Ectodermal cell (in vitro differentiated cells): ENCODE measurements at regions not wholly inside any gene's neighbourhood (a gene's known extent, or its start where the extent isn't known, plus 50 kb on each side); places are given as distances from the start of the nearest gene placed in this dataset.

Experiments
- H3K27ac ChIP-seq: 2 replicates; pipeline ENCODE4 v1.7.0; 2013; ENCODE audit warnings: mild to moderate bottlenecking, low read depth, low read length; ENCODE audit not compliant: insufficient read depth, poor library complexity, severe bottlenecking
- H3K27me3 ChIP-seq: 2 replicates; pipeline ENCODE4 v1.7.0; 2013; ENCODE audit warnings: mild to moderate bottlenecking, low read length; ENCODE audit not compliant: insufficient read depth, control insufficient read depth, poor library complexity, severe bottlenecking
- H3K36me3 ChIP-seq: one replicate; pipeline ENCODE4 v1.7.0; 2013; ENCODE audit warnings: low read length; ENCODE audit not compliant: control insufficient read depth, insufficient read depth
- H3K4me1 ChIP-seq: one replicate; pipeline ENCODE4 v1.7.0; 2013; ENCODE audit warnings: low read length; ENCODE audit not compliant: control insufficient read depth, insufficient read depth
- H3K4me3 ChIP-seq: 2 replicates; pipeline ENCODE4 v1.7.0; 2013; ENCODE audit warnings: low read depth, low read length, control low read depth; ENCODE audit not compliant: insufficient read depth
- H3K9me3 ChIP-seq: 2 replicates; pipeline ENCODE4 v1.7.0; 2013; ENCODE audit warnings: mild to moderate bottlenecking, low read length, moderate library complexity; ENCODE audit not compliant: control insufficient read depth
- WGBS, 2 experiments: methylation state at CpG; one replicate each; pipeline ENCODE4 v1.1.7; 2013; ENCODE audit warnings: missing lambda C conversion rate in 2 of 2; 5-methylcytosine and 5-hydroxymethylcytosine counted together

DNA sequence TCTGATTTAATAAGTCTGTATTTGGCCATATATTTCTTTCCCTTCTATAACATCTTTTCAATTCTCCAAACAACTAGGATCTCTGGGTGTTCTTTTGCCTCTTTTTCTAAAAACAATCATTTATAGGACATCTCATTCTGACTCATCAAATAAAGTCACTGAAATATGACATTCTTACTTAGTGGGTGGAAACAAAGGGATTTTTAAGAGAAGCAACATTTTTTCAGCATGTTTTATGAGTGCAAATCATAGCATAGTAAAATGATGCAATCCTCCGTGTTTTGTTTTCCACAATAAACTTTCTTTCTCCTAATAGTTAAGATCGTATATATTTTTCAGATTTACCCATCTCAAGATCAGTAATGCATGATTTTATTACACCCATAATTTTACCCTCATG, 179.8 kb downstream of the SPCS3 start:
- Histone ChIP-seq H3K27ac (no peak overlapping the region), H3K9me3 (no peaks in the 10 kb centered on the region), H3K4me3 (no peak overlapping the region), H3K27me3 (no peaks in the 10 kb centered on the region), H3K4me1 (no peaks in the 10 kb centered on the region), H3K36me3 (no peaks in the 10 kb centered on the region)
- WGBS, 2 experiments, result 90 to 98% methylated on average over 2 of the region's 2 CpGs

DNA sequence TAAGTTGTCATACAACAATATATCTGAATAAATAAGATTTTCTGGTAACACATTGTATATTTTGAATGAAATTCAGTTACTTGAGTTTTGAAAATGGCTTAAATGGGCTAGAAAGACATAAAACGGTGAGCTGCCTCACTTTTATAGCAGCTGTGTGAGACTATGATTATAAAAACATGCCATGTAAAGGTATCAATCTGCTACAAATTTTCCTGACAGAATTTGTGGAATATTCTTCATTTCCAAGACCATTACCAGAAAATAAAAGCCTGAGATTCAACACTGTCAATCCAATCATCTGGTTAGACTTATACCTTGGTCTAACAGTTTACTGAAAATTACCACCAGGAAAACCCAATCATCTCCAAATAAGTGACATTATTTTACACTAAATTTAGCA, 181.1 kb downstream of the SPCS3 start:
- WGBS, 2 experiments, result 86 to 92% methylated on average over 1 of the region's 1 CpG
- H3K4me3 ChIP-seq, result no peak overlapping the region
- no peaks in the 10 kb centered on the region for H3K27me3 ChIP-seq
- no peak overlapping the region for H3K27ac ChIP-seq
- no peaks in the 10 kb centered on the region for H3K4me1 ChIP-seq
- H3K9me3 ChIP-seq, result no peaks in the 10 kb centered on the region
- H3K36me3 ChIP-seq, result no peaks in the 10 kb centered on the region

DNA sequence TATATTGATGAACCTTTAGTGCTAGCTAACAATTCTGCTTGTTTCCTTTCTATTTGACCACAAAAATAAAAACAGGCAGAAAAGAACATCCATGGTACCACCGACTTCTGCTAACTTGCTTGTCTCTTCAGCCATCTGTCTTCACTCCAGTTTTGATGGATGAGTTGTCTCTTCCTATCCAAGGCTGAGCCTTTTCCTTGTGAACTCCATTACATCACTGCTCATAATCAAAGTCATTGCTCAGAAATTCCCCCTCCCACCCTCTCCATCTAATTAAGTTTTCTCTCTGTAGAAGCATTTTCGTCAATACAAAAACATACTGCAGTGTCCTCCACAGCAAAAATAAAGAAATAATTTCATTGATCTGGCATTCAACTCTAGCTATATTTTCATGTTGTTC, 184.4 kb downstream of the SPCS3 start:
- WGBS, 2 experiments, result 88 to 100% methylated on average over 2 of the region's 2 CpGs
- no peaks in the 10 kb centered on the region for H3K9me3 ChIP-seq
- no peaks in the 10 kb centered on the region for H3K36me3 ChIP-seq
- H3K27ac ChIP-seq, result no peak overlapping the region
- H3K4me1 ChIP-seq, result no peaks in the 10 kb centered on the region
- no peaks in the 10 kb centered on the region for H3K27me3 ChIP-seq
- H3K4me3 ChIP-seq, result no peak overlapping the region

DNA sequence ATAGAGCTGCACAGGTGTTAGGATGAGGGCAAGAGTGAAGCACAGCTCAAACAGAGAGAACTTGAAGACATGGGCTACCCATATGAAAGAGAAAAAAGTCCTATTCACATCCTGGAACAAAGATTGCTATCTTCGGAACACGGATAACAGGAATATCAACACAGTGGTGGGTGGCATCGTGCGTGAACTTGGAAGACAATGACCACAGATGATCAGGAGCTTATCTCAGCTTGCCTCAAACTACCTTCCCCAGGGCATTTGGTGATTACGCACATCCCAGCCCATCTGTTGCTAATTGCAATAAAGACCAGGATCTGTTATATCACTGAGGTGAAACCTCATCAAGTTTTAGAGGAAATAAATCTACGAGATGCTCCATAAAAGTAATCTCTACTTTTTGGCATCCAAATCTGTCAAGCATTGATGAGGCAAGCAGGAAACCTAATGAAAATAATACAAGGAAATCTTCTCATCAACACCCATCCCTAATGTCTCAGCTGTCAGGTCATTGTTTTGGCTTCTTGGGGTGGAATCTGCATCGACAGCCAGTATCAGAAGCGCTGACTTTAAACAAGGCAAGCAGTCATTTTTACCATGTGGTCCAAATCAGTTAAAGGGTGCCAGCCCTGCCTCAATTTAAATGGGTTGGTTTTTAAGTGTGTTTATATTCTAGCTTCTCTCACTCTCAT, 188.2 kb downstream of the SPCS3 start:
- no peaks in the 10 kb centered on the region for H3K36me3 ChIP-seq
- H3K9me3 ChIP-seq, result no peaks in the 10 kb centered on the region
- no peak overlapping the region for H3K27ac ChIP-seq
- 93 to 95% methylated on average over 8 of the region's 8 CpGs for WGBS, 2 experiments
- no peak overlapping the region for H3K4me3 ChIP-seq
- no peaks in the 10 kb centered on the region for H3K4me1 ChIP-seq
- no peaks in the 10 kb centered on the region for H3K27me3 ChIP-seq

DNA sequence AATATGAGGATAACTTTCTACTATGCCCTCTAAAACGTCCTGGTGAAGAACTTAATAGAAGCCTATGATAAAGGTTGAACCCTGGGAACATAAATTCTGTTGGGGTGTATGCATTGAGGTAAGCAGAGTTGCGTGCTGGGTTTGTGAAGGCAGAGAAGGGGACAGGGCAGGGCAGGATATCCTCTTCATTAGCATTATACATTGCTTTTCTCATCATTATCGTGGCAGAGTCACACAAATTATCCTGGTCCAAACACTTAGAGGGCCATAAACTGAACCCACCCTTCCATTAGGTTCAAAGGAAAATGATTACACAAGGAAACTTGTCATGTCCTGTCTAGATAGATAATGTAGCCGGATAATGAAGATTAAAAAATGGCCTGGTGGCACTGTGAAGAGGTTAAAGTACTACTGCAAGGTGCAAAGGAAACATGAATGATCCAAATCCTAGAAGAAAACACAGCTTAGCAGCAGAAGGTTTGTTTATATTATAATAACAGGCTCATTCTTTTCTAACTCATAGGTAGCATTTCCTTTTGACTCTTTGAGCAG, 189.1 kb downstream of the SPCS3 start:
- no peaks in the 10 kb centered on the region for H3K27me3 ChIP-seq
- no peak overlapping the region for H3K27ac ChIP-seq
- H3K4me1 ChIP-seq, result no peaks in the 10 kb centered on the region
- no peaks in the 10 kb centered on the region for H3K36me3 ChIP-seq
- H3K4me3 ChIP-seq, result no peak overlapping the region
- WGBS, 2 experiments, result 78 to 84% methylated on average over 4 of the region's 4 CpGs
- H3K9me3 ChIP-seq, result no peaks in the 10 kb centered on the region

DNA sequence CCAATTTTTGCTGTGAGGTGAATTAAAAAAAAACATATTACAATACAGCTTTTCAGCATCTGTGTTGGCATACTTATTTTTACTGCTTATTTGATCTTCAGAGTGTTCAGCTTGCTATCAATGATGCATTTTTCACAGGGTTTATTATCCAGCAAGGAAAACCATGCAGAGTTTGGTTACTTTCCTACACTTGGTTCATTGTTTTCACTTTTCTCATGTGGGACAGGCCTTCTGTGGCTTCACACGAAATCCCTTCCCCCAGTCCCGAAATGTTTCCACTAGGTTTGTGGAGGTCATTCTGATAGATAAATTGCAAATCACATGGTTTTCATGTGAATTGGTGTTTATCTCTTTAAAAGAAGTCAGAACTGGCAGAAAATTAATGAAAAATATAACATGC, 205.8 kb downstream of the SPCS3 start:
- H3K9me3 ChIP-seq, result no peaks in the 10 kb centered on the region
- no peaks in the 10 kb centered on the region for H3K36me3 ChIP-seq
- no peaks in the 10 kb centered on the region for H3K4me1 ChIP-seq
- WGBS, 2 experiments, result 86 to 96% methylated on average over 2 of the region's 2 CpGs
- no peaks in the 10 kb centered on the region for H3K27me3 ChIP-seq
- H3K4me3 ChIP-seq, result no peak overlapping the region
- H3K27ac ChIP-seq, result no peak overlapping the region

DNA sequence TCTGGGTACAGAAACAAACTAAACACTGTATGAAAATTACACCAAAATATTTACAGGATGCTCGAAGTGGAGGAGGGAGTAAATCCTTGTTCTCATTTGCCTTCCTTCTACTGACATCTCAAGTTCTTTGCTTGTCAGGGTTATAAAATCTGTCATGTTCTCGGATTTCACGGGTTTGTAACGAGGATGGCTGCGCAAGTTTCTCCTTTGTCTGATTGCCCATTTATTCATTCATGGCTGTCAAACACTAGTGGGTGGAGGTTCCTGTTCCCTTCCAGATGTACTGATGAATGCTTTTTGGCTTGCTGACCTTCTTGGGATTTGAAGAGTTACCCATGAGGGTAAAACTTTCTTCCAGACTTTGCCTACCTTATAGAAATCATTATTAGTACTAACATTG, 206.9 kb downstream of the SPCS3 start:
- H3K4me3 ChIP-seq, result no peak overlapping the region
- no peaks in the 10 kb centered on the region for H3K4me1 ChIP-seq
- no peaks in the 10 kb centered on the region for H3K9me3 ChIP-seq
- H3K27ac ChIP-seq, result no peak overlapping the region
- no peaks in the 10 kb centered on the region for H3K36me3 ChIP-seq
- 90 to 94% methylated on average over 5 of the region's 5 CpGs for WGBS, 2 experiments
- H3K27me3 ChIP-seq, result no peaks in the 10 kb centered on the region

DNA sequence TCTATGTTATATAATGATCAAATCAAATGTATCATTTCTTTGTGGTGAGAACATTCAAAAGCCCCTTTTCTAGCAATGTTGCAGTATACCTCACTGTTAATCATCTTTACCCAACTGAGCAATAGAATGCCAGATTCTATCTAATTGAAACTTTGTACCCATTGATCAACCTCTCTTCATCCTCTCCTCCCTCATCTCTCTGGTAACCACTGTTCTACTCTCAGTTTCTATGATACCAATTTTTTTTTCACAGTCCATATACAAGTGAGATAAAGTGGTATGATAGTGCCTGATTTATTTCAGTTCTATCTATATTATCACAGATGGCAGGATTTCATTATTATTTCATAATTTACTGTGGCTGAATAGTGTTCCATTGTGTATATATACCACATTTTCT, 209.8 kb downstream of the SPCS3 start:
- H3K9me3 ChIP-seq, result no peaks in the 10 kb centered on the region
- no peak overlapping the region for H3K4me3 ChIP-seq
- H3K36me3 ChIP-seq, result no peaks in the 10 kb centered on the region
- no peaks in the 10 kb centered on the region for H3K27me3 ChIP-seq
- H3K27ac ChIP-seq, result no peak overlapping the region
- H3K4me1 ChIP-seq, result no peaks in the 10 kb centered on the region

DNA sequence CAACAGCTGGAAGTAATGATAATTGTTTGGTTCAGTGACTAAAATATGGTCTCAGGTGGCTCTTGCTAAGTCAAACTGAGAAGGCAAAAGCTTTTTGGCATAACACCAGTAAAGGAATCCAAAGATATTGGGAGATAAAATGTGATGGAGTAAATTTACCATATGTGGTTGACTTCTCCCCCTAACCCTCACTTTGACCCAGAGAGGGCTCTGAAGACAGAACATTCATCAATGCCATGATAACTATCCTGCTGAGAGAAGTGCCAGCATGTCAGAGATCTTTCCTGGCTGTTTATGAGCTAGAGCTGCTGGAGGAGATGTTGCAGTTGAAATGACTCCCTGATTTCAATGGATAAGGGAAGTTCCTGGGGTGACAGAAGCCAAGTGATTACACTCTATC, 213.4 kb downstream of the SPCS3 start:
- Histone ChIP-seq H3K27me3 (no peaks in the 10 kb centered on the region), H3K4me3 (no peak overlapping the region), H3K27ac (no peak overlapping the region), H3K36me3 (no peaks in the 10 kb centered on the region), H3K9me3 (no peaks in the 10 kb centered on the region), H3K4me1 (no peaks in the 10 kb centered on the region)

DNA sequence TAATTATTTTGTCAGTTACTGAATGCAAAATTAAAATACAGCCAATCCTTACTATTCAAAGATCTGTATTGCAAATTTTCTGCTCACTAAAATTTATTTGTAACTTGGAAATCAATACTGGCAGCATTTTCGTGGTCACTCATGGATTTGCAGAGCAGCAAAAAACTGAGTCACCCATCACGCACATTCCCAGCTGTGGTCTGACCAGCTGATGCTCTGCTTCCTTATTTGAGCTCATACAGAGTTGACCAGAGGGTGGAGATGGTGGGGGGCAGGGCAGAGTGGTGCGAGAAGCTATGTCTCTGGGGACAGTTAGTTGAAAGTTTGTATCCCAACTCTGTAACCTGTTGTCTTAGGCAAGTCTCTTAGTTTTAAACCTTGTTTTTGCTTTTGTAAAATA, 214.8 kb downstream of the SPCS3 start:
- H3K36me3 ChIP-seq, result no peaks in the 10 kb centered on the region
- H3K4me3 ChIP-seq, result no peak overlapping the region
- H3K27me3 ChIP-seq, result no peaks in the 10 kb centered on the region
- WGBS, 2 experiments, result 83% methylated on average over 3 of the region's 3 CpGs
- no peaks in the 10 kb centered on the region for H3K9me3 ChIP-seq
- H3K4me1 ChIP-seq, result no peaks in the 10 kb centered on the region
- H3K27ac ChIP-seq, result no peak overlapping the region
